ENCODE measurements at regions not wholly inside any gene's neighbourhood (a gene's known extent, or its start where the extent isn't known, plus 50 kb on each side); places are given as distances from the start of the nearest gene placed in this dataset.
A peak's percentile ranks its signal among the peaks of the same experiment; 100 is the strongest.

DNA sequence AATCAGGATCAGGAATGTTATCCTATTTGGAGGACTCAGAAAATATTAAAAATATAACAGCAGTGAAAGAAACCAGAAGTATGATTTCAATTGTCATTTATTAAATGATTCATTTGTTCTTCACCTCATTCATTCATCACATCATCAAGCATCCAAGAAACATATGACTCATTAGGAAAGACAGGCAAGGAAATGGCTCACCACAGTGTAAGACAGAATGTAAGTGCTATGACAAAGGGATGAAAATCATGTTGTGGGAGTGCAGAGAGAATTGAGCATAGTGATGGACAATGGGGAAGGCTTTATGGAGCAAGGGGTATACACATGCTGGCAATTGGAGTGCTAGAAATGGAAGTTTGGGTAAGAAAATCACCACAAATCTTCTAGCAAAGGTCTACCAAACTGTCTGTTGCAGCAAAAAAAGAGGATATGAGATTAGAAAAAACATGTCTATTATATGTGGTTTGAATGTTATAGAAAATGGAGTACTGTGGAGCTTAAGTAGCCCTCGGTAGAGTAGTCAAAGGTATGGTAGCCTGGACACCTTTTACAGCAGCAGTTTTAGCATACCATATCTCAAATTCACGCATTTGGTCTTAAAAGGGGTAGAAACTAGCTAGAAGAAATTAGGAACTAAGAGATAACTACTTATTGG, 111.1 kb upstream of the GPR149 start:
- no peak for DNase-seq

GRCh38 chr3:154538566-154539360, 108.8 kb upstream of the GPR149 start:
- DNase-seq = no peak

GRCh38 chr3:154536751-154537150, 106.8 kb upstream of the GPR149 start:
- peak; percentile 5 to 66 (median 40) for DNase-seq

GRCh38 chr3:154522036-154522602, 92.1 kb upstream of the GPR149 start:
- no peak for DNase-seq

GRCh38 chr3:154517404-154517803, 87.4 kb upstream of the GPR149 start:
- DNase-seq = no peak

- no peak for DNase-seq
Observed at GRCh38 chr3:154515921-154516320, 85.9 kb upstream of the GPR149 start.

GRCh38 chr3:154510780-154511179, 80.8 kb upstream of the GPR149 start:
- DNase-seq = no peak

DNA sequence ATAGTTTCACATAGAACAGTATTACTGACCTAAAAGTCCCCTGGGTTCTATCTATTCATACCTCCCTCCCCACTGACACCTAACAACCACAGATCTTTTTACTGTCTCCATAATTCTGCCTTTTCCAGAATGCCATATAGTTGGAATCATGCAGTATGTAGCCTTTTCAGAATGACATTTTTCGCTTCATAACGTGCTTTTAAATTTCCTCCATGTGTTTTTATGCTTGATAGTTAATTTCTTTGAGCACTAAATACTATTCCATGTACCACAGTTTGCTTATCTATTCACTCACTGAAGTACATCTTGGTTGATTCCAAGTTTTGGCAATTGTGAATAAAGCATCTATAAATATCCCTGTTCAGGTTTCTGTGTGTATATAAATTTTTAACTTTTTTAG, 77.7 kb upstream of the GPR149 start:
- no peak for DNase-seq

GRCh38 chr3:154496978-154497377, 67.0 kb upstream of the GPR149 start:
- no peak for DNase-seq

- no peak for DNase-seq
Observed at GRCh38 chr3:154496540-154496939, 66.5 kb upstream of the GPR149 start.

- no peak for DNase-seq
Observed at GRCh38 chr3:154486949-154487348, 57.0 kb upstream of the GPR149 start.

GRCh38 chr3:154482507-154482906, 52.5 kb upstream of the GPR149 start:
- no peak for DNase-seq

GRCh38 chr3:154480033-154480432, 50.0 kb upstream of the GPR149 start:
- no peak for DNase-seq
